HT1080 (cell line): ENCODE measurements at regions not wholly inside any gene's neighbourhood (a gene's known extent, or its start where the extent isn't known, plus 50 kb on each side); places are given as distances from the start of the nearest gene placed in this dataset.
"Not testable (repeated sequence)": the region's sequence is repeated elsewhere in the genome, so short reads cannot be mapped to it uniquely, and the experiment has no call there.

Source experiments
- DNase-seq: peaks from one replicate; pipeline ENCODE4 v3.0.0-alpha.2; 2015; ENCODE audit warnings: low read depth

DNA sequence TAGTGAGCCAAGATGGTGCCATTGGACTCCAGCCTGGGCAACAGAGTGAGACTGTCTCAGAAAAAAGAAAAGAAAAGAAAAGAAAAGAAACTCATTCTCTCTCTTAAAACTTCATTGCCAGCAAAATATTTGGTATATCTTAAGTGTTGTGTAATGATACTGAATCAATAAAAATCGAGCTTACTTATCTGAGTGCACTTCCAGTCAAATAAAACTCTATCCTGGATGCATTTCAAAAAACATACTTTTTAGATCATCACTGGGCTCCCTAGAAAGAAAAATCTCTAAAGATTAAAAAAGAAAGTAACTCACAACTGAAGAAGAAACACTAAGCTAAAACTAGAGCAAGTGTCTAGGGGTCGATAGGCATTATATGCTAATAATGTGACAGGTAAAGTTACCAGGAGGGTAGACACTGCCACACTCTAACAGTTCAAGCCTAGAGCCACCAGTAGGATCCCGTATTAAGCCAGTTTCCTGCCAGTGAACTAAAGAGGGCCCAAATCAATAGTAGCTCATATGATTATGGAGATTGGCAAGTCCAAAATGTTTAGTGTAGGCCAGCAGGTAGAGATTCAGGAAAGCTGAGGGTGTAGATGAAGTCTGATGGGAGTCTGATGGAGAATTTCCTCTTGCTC is 242.1 kb upstream of the CYRIA start:
- DNase-seq = no peak

DNA sequence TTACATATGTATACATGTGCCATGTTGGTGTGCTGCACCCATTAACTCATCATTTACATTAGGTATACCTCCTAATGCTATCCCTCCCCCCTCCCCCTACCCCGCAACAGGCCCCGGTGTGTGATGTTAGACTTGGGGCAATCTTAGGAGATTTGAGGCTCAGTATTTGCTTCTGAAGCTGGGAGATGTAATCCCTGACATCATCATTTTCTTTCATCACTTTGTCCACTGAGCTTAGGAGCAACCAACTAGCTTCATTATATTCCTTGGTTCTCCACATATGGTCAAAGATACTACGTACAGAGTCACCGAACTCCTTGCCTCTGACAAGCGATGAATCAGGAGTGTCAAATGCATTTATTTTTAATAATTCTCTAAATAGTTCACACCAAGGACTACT is 239.7 kb upstream of the CYRIA start:
- DNase-seq = not testable (repeated sequence)

DNA sequence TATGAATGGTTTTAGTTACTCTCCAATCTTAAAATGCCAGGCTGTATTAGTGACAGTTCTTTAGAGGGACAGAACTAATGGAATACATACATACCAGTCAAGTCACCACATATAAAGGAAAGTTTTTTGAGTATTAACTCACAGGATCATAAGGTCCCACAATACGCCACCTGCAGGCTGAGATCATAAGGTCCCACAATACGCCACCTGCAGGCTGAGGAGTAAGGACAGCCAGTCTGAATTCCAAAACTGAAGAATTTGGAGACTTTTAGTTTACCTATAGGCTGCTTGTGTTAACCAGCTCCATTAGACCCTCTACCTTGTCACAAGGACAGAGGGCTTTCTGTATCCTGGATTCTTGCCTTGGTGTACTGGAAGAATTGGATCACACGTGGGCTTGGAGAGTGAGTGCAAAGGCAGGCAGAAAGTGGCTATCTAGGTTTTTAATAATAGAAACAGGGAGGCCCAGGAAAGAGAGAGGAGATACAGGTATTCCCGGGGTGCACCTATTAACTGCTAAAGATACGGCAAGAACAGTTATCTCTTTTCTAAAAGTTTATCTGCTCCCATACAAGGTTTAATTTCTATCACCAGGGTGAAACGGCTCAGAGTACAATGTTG is 234.9 kb upstream of the CYRIA start:
- peak; percentile 38 for DNase-seq

GRCh38 chr2:16899958-16900357 is 234.3 kb upstream of the CYRIA start:
- DNase-seq = no peak

GRCh38 chr2:16890081-16890480 is 224.4 kb upstream of the CYRIA start:
- DNase-seq = no peak

DNA sequence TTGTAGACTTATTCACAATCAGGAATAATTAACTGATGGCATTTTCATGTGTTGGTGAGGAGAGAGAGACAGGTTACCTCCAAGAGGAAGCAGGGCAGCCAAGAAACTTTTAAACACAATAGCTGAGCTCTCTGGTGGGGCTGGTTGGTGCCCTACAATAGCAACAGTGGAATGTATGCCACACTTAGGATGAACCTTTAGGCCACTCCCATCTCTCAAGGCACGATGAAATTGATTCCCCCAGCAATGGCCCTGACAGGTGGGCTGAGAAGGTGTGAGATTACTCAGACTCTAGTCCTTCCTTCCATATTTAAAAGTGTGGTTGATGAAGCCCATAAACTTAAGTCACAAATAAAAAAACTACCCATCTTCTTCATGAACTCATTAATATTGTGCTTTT is 219.4 kb upstream of the CYRIA start:
- DNase-seq = no peak

DNA sequence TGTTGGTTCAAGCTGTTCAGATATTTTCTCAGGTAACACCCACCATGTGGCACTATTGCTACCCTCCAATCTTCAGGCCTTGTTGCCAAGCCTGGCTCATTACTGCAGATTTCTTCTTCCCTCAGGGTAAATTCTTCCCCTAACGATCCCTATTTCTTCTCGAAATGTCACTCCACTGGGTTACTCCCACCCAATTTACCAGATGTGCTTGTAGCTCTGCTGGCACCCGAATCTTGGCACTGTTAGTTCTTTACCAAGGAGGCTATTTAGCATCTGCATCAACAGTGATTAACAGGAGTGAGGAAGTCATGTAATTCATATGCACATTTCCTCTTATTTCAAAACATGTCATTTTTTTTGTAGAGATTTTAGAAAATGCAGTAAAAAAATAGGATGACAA is 217.1 kb upstream of the CYRIA start:
- no peak for DNase-seq

DNA sequence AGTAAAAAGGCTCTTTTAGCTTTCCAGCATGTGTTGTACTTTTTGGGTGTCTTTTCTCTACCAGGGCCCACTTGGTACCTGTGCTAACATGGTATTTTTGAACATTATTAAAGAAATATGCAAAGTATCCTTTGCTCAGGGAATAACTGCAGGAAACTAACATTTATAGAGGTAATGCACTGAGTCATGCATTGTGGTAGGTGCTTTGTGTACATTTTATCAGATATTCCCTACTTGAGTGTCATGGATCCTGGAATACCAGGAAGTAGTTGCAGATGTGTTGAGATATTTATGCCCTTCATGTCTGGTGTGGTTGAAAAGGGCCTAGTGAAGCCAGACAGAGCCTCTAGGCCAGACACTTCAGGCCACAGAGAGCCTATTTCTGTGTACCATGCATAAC is 215.5 kb upstream of the CYRIA start:
- DNase-seq = peak; percentile 33

DNA sequence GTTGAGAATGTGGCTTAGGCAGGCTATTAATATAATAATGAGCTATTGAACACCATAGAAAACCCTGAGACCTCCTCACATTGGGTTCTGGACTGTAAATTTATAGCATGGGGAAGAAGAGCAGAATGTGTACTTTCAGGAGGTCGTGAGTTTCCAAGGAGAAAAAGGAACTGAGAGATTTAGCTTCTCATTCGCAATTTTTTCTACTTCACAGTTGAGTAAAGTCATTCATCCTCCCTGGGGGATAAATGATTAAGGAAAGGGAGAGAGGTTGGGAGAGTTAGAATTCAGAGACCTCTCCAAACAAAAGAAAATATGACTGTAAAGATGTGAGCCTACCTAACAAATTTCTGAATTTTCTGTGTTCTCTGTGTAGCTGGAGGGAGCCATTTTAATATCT is 205.8 kb upstream of the CYRIA start:
- no peak for DNase-seq

DNA sequence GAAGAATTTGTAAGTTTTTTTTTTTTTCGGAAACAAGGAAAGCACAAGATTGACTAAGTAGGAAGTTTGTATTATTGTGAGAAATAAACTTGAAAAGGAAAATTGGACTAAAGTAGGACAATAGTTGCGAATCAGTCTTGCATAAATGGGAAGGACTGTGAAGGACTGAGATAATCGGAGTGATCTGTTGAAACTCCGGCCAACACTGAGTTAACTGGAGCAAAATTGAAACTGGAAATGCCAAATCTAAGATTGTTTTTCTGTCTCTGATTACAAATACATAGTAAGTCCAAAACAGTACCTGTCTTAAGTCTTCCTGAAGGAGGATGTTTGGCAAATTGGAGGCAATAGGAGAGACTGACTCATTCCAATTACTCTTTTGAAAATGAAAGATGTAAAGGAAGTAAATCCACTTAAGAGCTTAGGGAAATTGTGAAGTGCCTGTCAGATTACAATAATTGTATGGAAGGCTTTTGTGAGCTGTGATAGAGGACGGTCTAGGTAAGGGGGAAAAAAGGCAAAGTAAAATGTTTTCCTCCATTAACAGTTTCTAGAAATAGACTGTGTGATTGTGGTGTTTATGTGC is 204.9 kb upstream of the CYRIA start:
- DNase-seq = no peak

GRCh38 chr2:16869711-16870110 is 204.1 kb upstream of the CYRIA start:
- DNase-seq = no peak

DNA sequence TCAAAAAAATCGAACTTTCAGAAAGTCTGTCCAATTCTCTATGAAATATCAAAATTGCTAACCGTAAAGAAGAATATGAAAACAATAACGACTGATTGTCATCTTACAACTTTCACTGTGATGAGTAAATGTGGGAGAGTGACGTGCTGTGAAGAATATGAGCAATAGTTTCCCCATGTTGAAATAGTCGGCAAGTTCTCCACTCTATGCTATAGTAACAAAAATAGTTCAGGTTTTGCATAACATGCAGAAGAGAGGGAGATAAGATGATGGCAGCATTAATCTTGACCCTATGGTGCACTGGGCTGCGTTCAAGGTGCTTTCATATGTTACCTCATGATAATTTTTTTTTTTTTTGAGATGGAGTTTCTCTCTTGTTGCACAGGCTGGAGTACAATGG is 196.8 kb upstream of the CYRIA start:
- no peak for DNase-seq

DNA sequence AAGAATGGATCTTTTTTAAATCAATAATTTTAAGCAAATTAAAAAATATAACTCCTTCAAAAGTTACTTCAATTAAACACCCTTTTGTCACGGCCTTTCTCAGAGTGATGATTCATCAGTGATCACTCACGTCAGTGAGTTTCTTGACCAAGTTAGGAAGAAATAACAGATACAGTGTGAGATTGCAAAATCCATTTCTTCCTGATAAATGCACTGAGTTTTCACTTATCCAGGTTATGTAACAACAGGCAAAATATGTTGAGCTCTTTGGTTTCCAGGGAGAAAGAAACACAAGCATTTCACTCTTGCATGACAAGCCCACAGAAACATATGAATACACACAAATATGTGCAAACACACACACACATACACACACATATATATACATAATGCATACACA is 195.9 kb upstream of the CYRIA start:
- peak; percentile 64 for DNase-seq

DNA sequence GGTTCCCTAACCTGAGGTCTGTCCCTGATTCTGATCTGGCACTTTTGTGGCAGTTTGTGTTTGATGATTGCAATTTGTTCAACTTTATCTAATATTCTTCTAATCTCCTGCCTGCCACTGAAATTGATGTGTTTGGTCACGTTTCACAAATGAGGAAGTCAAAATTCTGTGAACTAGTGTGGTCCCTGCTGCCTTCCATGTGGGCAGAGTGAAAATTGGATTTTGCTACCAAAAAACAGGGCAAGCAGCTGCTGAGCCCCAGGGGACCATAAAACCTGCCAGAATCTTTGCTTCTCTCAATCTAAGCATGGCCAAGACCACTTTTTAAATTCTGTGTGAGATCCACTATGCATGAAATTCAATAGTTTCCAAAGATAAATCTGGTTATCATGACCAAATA is 195.5 kb upstream of the CYRIA start:
- DNase-seq = no peak

- DNase-seq = peak; percentile 39
Measured at GRCh38 chr2:16860627-16861026, 195.0 kb upstream of the CYRIA start.

DNA sequence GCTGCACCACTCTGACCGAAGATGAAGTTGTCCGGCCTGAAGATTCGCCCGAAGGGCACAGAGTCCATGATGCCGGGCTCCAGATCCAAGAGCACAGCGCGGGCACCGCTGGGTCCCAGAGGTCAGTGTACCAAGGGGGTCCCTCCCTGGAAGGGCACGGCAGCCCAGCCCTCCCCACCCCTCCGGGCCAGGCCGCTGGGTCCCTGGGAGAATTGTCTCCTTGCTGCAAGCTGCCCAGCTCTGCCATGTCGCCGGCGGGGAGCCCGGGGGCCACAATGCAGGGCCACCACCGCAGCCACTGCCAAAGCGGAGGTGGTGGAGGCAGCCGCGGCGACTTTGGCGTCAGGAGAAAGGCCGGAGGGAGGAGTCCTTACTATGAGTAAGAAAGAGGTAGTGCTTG is 189.5 kb upstream of the CYRIA start:
- DNase-seq = no peak

DNA sequence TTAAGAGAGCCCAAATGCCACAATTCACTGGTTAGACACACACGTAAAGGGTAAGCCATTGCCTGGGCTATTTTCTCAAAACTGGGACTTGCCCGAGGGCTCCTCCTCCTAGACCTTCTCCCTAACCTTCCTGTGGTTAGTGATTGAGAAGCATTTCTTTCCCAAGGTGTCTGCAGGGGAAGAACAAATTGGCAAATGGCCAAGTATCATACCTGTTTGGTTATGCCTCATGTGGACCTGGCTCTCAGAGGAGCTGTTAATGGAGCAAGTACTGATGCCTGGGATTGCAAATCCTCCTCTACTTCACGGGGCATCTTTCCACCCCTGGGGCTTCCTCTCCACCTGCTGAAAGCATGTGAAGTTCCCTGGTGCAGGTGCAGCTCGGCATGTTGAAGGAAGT is 187.5 kb upstream of the CYRIA start:
- DNase-seq = no peak

DNA sequence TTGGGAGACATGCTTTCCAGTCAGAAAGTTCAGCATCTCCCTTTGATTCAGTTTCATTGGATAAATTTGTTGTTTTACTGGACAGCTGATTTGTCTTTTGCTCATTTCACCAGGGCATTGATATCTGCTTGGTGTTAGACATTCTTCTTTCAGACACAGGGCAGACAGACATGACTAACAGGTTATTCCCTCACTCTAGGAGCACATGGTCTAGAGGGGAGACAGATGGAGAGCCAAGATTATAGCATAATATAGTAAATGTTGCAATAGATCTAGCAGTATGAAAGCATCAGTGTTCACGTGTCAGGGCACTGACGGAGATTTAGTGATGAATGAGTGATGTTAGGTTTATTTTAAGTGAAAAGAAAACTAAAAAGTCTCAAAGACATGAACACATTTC is 187.0 kb upstream of the CYRIA start:
- no peak for DNase-seq

- DNase-seq = no peak
Measured at GRCh38 chr2:16851126-16851525, 185.5 kb upstream of the CYRIA start.

- no peak for DNase-seq
Measured at GRCh38 chr2:16840496-16841172, 175.0 kb upstream of the CYRIA start.

GRCh38 chr2:16832910-16833309 is 167.3 kb upstream of the CYRIA start:
- DNase-seq = peak; percentile 47

DNA sequence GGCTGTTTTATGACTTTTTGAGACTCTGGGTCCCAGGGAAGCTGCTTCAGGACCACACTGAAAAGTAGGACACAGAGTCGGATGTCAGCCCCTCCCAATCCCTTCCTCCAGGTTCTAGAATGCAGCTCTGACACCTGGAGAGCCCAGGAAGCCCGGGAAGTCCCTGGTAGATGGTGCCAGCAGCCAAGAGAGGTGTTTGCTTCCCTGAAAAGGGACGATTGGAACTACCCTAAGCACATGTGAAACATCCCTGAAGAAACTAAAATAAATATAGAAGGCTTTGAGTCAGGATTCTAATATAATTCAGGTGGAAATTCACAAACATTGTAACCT is 163.2 kb upstream of the CYRIA start:
- DNase-seq = no peak
